ENCODE measurements at regions not wholly inside any gene's neighbourhood (a gene's known extent, or its start where the extent isn't known, plus 50 kb on each side); places are given as distances from the start of the nearest gene placed in this dataset.

- Histone ChIP-seq H3K79me1 (ENCODE audit: low read length) (no peaks in the 10 kb centered on the region), H3K23ac (ENCODE audit: low read length) (no peak overlapping the region), H4K8ac (ENCODE audit: low read depth, low read length) (no peak overlapping the region), H3K18ac (ENCODE audit: low read length) (no peak overlapping the region), H3K4me2 (ENCODE audit: low read length) (no peak overlapping the region), H3K27me3 (ENCODE audit: insufficient read depth, low read length, poor library complexity) (no peaks in the 10 kb centered on the region), H4K5ac (ENCODE audit: low read length) (no peak overlapping the region), H3K36me3 (ENCODE audit: control insufficient read depth, insufficient read depth, low read length) (no peaks in the 10 kb centered on the region), H3K4ac (ENCODE audit: low read depth, low read length) (no peak overlapping the region), H2BK120ac (ENCODE audit: low read depth, low read length) (no peak overlapping the region), H3K4me3 (ENCODE audit: low read length) (no peak overlapping the region), H2BK5ac (ENCODE audit: low read length) (no peak overlapping the region), H3K4me1 (ENCODE audit: control insufficient read depth, low read depth, low read length) (peaks cover 14% of the 10 kb centered on the region), H3K79me2 (ENCODE audit: control insufficient read depth, insufficient read depth, low read length) (no peaks in the 10 kb centered on the region), H3K9ac (ENCODE audit: low read length) (no peak overlapping the region), H2AK5ac (ENCODE audit: low read length) (no peak overlapping the region), H2BK15ac (replicated peaks; ENCODE audit: low read depth) (no peak overlapping the region), H3K27ac (ENCODE audit: low read depth, low read length) (no peak overlapping the region), H3K56ac (ENCODE audit: low read length) (no peak overlapping the region)
- no CpG with 5 or more reads among the region's 4 CpGs for WGBS (ENCODE audit: extremely low coverage, insufficient coverage, low lambda C conversion rate)
- DNase-seq = no peak
Measured at GRCh38 chrX:39814391-39814790, 283.4 kb downstream of the BCOR start.

- Histone ChIP-seq H3K4ac (ENCODE audit: low read depth, low read length) (no peak overlapping the region), H3K27ac (ENCODE audit: low read depth, low read length) (peak overlapping the region; percentile 6), H3K23ac (ENCODE audit: low read length) (no peak overlapping the region), H2AK5ac (ENCODE audit: low read length) (no peak overlapping the region), H3K4me2 (ENCODE audit: low read length) (no peak overlapping the region), H3K27me3 (ENCODE audit: insufficient read depth, low read length, poor library complexity) (no peaks in the 10 kb centered on the region), H4K5ac (ENCODE audit: low read length) (no peak overlapping the region), H2BK120ac (ENCODE audit: low read depth, low read length) (no peak overlapping the region), H3K4me3 (ENCODE audit: low read length) (no peak overlapping the region), H3K9ac (ENCODE audit: low read length) (no peak overlapping the region), H2BK5ac (ENCODE audit: low read length) (no peak overlapping the region), H3K4me1 (ENCODE audit: control insufficient read depth, low read depth, low read length) (peaks cover 14% of the 10 kb centered on the region), H3K79me2 (ENCODE audit: control insufficient read depth, insufficient read depth, low read length) (no peaks in the 10 kb centered on the region), H4K8ac (ENCODE audit: low read depth, low read length) (no peak overlapping the region), H2BK15ac (replicated peaks; ENCODE audit: low read depth) (no peak overlapping the region), H3K79me1 (ENCODE audit: low read length) (no peaks in the 10 kb centered on the region), H3K56ac (ENCODE audit: low read length) (peak overlapping the region; percentile 80), H3K18ac (ENCODE audit: low read length) (peak overlapping the region; percentile 0), H3K36me3 (ENCODE audit: control insufficient read depth, insufficient read depth, low read length) (no peaks in the 10 kb centered on the region)
- peak; percentile 88 for DNase-seq
- WGBS (ENCODE audit: extremely low coverage, insufficient coverage, low lambda C conversion rate) = no CpG with 5 or more reads among the region's 1 CpG
Measured at GRCh38 chrX:39815631-39816030, 282.1 kb downstream of the BCOR start.

GRCh38 chrX:39816871-39817731, 280.7 kb downstream of the BCOR start:
- peak; percentile 92 for DNase-seq
- no peaks in the 10 kb centered on the region for H3K27me3 ChIP-seq (ENCODE audit: insufficient read depth, low read length, poor library complexity)
- no peaks in the 10 kb centered on the region for H3K79me1 ChIP-seq (ENCODE audit: low read length)
- no peak overlapping the region for H2BK15ac ChIP-seq (replicated peaks; ENCODE audit: low read depth)
- no peak overlapping the region for H4K8ac ChIP-seq (ENCODE audit: low read depth, low read length)
- no peaks in the 10 kb centered on the region for H3K79me2 ChIP-seq (ENCODE audit: control insufficient read depth, insufficient read depth, low read length)
- H3K27ac ChIP-seq (ENCODE audit: low read depth, low read length) = peak overlapping the region; percentile 83
- H3K4me1 ChIP-seq (ENCODE audit: control insufficient read depth, low read depth, low read length) = peaks cover 14% of the 10 kb centered on the region
- no peak overlapping the region for H3K4me2 ChIP-seq (ENCODE audit: low read length)
- no peak overlapping the region for H2AK5ac ChIP-seq (ENCODE audit: low read length)
- H3K4me3 ChIP-seq (ENCODE audit: low read length) = no peak overlapping the region
- H3K9ac ChIP-seq (ENCODE audit: low read length) = peak overlapping the region; percentile 63
- WGBS (ENCODE audit: extremely low coverage, insufficient coverage, low lambda C conversion rate) = no CpG with 5 or more reads among the region's 16 CpGs
- peak overlapping the region; percentile 82 for H2BK120ac ChIP-seq (ENCODE audit: low read depth, low read length)
- no peak overlapping the region for H4K5ac ChIP-seq (ENCODE audit: low read length)
- H3K56ac ChIP-seq (ENCODE audit: low read length) = peak overlapping the region; percentile 80
- H3K18ac ChIP-seq (ENCODE audit: low read length) = peak overlapping the region; percentile 89
- no peak overlapping the region for H3K23ac ChIP-seq (ENCODE audit: low read length)
- H2BK5ac ChIP-seq (ENCODE audit: low read length) = peak overlapping the region; percentile 33
- peak overlapping the region; percentile 76 for H3K4ac ChIP-seq (ENCODE audit: low read depth, low read length)
- no peaks in the 10 kb centered on the region for H3K36me3 ChIP-seq (ENCODE audit: control insufficient read depth, insufficient read depth, low read length)

- Histone ChIP-seq H3K79me2 (ENCODE audit: control insufficient read depth, insufficient read depth, low read length) (no peaks in the 10 kb centered on the region), H3K4ac (ENCODE audit: low read depth, low read length) (peak overlapping the region; percentile 91), H2BK120ac (ENCODE audit: low read depth, low read length) (peak overlapping the region; percentile 92), H3K79me1 (ENCODE audit: low read length) (no peaks in the 10 kb centered on the region), H2BK5ac (ENCODE audit: low read length) (peak overlapping the region; percentile 33), H3K56ac (ENCODE audit: low read length) (peak overlapping the region; percentile 80), H2AK5ac (ENCODE audit: low read length) (peak overlapping the region; percentile 74), H3K4me2 (ENCODE audit: low read length) (no peak overlapping the region), H3K36me3 (ENCODE audit: control insufficient read depth, insufficient read depth, low read length) (no peaks in the 10 kb centered on the region), H4K8ac (ENCODE audit: low read depth, low read length) (no peak overlapping the region), H3K4me3 (ENCODE audit: low read length) (no peak overlapping the region), H2BK15ac (replicated peaks; ENCODE audit: low read depth) (no peak overlapping the region), H3K9ac (ENCODE audit: low read length) (peak overlapping the region; percentile 63), H4K5ac (ENCODE audit: low read length) (no peak overlapping the region), H3K23ac (ENCODE audit: low read length) (no peak overlapping the region), H3K27ac (ENCODE audit: low read depth, low read length) (peak overlapping the region; percentile 83), H3K27me3 (ENCODE audit: insufficient read depth, low read length, poor library complexity) (no peaks in the 10 kb centered on the region), H3K18ac (ENCODE audit: low read length) (peak overlapping the region; percentile 89), H3K4me1 (ENCODE audit: control insufficient read depth, low read depth, low read length) (peaks cover 14% of the 10 kb centered on the region)
- WGBS (ENCODE audit: extremely low coverage, insufficient coverage, low lambda C conversion rate) = no CpG with 5 or more reads among the region's 12 CpGs
- DNase-seq = no peak
Measured at GRCh38 chrX:39817754-39818470, 279.8 kb downstream of the BCOR start.

GRCh38 chrX:39818750-39819149, 279.0 kb downstream of the BCOR start:
- DNase-seq = no peak
- Histone ChIP-seq H3K79me2 (ENCODE audit: control insufficient read depth, insufficient read depth, low read length) (no peaks in the 10 kb centered on the region), H3K4me1 (ENCODE audit: control insufficient read depth, low read depth, low read length) (peaks cover 14% of the 10 kb centered on the region), H2BK15ac (replicated peaks; ENCODE audit: low read depth) (no peak overlapping the region), H3K4me3 (ENCODE audit: low read length) (no peak overlapping the region), H3K4me2 (ENCODE audit: low read length) (no peak overlapping the region), H4K8ac (ENCODE audit: low read depth, low read length) (no peak overlapping the region), H3K79me1 (ENCODE audit: low read length) (no peaks in the 10 kb centered on the region), H2BK5ac (ENCODE audit: low read length) (no peak overlapping the region), H3K23ac (ENCODE audit: low read length) (no peak overlapping the region), H3K27me3 (ENCODE audit: insufficient read depth, low read length, poor library complexity) (no peaks in the 10 kb centered on the region), H4K5ac (ENCODE audit: low read length) (no peak overlapping the region), H3K56ac (ENCODE audit: low read length) (peak overlapping the region; percentile 70), H2AK5ac (ENCODE audit: low read length) (peak overlapping the region; percentile 58), H2BK120ac (ENCODE audit: low read depth, low read length) (no peak overlapping the region), H3K27ac (ENCODE audit: low read depth, low read length) (no peak overlapping the region), H3K4ac (ENCODE audit: low read depth, low read length) (peak overlapping the region; percentile 41), H3K18ac (ENCODE audit: low read length) (no peak overlapping the region), H3K9ac (ENCODE audit: low read length) (peak overlapping the region; percentile 17), H3K36me3 (ENCODE audit: control insufficient read depth, insufficient read depth, low read length) (no peaks in the 10 kb centered on the region)
- no CpG with 5 or more reads among the region's 7 CpGs for WGBS (ENCODE audit: extremely low coverage, insufficient coverage, low lambda C conversion rate)
